ENCODE measurements at regions not wholly inside any gene's neighbourhood (a gene's known extent, or its start where the extent isn't known, plus 50 kb on each side); places are given as distances from the start of the nearest gene placed in this dataset.

GRCh38 chr6:73978330-73978729, 282.3 kb downstream of the CD109 start:
- TF ChIP-seq, protein P1, sequence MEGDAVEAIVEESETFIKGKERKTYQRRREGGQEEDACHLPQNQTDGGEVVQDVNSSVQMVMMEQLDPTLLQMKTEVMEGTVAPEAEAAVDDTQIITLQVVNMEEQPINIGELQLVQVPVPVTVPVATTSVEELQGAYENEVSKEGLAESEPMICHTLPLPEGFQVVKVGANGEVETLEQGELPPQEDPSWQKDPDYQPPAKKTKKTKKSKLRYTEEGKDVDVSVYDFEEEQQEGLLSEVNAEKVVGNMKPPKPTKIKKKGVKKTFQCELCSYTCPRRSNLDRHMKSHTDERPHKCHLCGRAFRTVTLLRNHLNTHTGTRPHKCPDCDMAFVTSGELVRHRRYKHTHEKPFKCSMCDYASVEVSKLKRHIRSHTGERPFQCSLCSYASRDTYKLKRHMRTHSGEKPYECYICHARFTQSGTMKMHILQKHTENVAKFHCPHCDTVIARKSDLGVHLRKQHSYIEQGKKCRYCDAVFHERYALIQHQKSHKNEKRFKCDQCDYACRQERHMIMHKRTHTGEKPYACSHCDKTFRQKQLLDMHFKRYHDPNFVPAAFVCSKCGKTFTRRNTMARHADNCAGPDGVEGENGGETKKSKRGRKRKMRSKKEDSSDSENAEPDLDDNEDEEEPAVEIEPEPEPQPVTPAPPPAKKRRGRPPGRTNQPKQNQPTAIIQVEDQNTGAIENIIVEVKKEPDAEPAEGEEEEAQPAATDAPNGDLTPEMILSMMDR (IDR thresholded peaks at IDR 0.05 in 8 of 11, conservative IDR thresholded peaks at IDR 0.05 in 3 of 11): no peak
- TF ChIP-seq POLR2A (IDR thresholded peaks at IDR 0.05): no peak
- TF ChIP-seq POLR2AphosphoS5 (IDR thresholded peaks at IDR 0.05): no peak
